HG03469 (cell line): ENCODE measurements at regions not wholly inside any gene's neighbourhood (a gene's known extent, or its start where the extent isn't known, plus 50 kb on each side); places are given as distances from the start of the nearest gene placed in this dataset.
"Not testable (repeated sequence)": the region's sequence is repeated elsewhere in the genome, so short reads cannot be mapped to it uniquely, and the experiment has no call there.

ENCODE experiments used
- ATAC-seq: cut with Tn5 transposase; IDR thresholded peaks from one replicate; pipeline ENCODE4 v1.9.1; 2021; ENCODE audit warnings: mild to moderate bottlenecking, moderate library complexity, moderate number of reproducible peaks; ENCODE audit not compliant: unreplicated experiment

DNA sequence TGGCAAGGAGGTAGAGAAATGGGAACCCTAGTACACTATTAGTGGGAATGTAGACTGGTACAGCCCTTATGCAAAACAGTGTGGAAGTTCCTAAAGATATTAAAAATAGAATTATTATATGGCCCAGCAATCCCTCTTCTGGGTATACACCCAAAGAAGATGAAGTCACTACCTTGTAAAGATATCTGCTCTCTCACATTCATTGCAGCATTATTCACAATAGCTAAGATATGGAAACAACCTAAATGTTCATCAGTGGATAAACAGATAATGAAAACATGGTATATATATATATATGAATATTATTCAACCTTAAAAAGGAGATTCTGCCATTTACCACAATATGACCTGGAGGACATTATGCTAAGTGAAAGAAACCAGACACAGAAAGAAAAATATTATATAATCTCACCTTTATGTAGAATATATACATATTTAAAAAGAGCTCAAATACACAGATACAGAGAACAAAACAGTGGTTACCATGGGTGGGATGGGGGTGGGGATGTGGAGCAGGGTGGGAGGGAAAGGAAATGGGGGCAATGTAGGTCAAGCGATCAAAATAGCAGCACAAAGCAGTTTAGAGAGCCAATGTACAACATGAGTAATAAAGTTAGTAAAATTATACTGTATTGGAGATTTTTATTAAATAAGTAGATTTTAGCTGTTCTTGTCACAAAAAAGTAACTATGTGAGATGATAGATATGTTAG lies 138.6 kb downstream of the SPRY1 start:
- no peak for ATAC-seq

DNA sequence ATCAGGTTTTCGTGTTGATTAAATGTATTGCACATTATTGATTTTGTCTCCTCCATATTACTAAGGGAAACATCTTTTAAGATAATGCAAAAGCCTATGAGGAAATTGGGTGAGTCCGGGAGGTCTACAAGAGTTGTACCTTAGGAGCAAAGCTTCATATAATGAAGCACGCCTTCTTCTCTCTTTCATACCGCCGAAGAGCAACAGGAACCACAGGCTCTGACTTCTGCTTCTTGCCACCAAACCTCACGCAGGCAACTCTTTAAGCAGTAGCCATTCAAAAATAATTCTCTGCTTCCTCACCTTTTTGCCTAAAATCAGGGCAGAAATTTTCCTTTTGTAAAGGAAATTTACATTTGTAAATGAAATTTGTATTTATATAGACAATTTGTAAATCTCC lies 139.6 kb downstream of the SPRY1 start:
- ATAC-seq, result no peak

DNA sequence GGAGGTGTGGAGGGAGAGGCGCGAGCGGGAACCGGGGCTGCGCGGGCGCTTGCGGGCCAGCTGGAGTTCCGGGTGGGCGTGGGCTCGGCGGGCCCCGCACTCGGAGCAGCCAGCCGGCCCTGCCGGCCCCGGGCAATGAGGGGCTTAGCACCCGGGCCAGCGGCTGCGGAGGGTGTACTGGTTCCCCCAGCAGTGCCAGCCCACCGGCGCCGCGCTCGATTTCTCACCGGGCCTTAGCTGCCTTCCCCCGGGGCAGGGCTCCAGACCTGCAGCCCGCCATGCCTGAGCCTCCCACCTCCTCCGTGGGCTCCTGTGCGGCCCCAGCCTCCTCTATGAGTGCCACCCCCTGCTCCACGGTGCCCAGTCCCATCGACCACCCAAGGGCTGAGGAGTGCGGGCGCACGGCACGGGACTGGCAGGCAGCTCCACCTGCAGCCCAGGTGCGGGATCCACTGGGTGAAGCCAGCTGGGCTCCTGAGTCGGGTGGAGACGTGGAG lies 141.4 kb downstream of the SPRY1 start:
- ATAC-seq, result not testable (repeated sequence)

DNA sequence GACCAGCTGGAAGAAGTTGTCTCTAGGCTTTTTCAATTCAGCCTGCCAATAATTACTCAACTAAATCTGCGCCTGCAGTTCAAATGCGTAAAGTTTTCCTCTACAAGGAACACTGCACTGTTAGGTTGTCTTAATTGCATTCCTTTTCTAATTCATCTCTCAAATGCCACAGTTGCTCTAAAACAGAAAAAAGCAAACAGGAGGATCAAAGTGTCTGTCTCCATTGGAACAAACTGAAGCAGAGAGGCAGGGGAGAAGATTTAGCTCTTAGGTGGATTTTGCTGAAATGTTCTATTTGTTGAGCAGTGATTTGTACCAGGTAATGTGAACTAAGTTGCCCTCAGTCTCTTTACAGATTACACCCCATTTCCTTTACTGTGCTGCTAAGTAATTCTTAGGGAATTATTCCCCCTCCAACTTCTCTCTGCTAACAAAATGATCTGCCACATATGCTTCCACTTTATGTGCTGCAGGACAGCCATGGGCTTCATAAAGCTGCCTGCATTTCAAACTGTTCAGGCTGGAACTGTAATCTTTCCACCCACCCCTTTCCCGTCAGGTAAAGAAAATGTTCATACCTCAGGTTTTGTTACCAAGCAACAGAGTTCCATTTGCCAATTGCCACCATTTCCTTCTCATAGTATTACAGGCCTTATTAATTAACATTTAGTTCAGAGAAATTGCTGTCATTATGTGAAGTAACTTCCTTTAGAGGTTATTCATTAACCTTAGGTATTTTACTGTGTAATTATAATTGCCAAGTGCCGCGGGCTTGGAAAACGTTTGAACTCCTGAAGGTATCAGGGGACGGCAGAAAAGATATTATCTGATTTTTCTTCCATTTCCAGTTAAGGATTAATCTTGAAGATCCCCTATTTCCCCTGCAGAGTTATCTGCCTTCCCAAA lies 149.3 kb downstream of the SPRY1 start:
- ATAC-seq, result no peak

DNA sequence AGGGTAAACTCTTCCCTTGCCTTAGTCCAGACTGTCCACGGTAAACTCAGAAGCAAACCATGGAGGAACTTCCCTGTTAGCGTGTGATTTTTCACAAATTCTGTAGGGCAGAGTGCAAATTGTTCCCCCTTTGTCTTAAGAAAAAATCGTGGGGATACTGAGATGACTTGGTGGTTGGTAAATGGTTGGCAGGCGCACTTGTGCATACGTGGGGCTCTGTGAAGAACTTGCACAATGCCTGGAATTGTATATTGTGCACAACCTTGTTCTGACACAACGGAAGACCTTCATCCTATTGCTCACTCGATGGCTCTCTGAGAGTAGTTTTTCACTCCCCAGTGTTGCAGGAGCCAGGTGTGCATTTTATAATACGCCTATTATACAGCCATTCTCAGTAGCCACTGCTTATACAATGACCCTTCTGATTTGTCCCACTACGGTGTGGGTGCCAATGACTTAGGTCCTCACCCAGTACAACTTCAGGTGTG lies 150.0 kb downstream of the SPRY1 start:
- ATAC-seq, result no peak

DNA sequence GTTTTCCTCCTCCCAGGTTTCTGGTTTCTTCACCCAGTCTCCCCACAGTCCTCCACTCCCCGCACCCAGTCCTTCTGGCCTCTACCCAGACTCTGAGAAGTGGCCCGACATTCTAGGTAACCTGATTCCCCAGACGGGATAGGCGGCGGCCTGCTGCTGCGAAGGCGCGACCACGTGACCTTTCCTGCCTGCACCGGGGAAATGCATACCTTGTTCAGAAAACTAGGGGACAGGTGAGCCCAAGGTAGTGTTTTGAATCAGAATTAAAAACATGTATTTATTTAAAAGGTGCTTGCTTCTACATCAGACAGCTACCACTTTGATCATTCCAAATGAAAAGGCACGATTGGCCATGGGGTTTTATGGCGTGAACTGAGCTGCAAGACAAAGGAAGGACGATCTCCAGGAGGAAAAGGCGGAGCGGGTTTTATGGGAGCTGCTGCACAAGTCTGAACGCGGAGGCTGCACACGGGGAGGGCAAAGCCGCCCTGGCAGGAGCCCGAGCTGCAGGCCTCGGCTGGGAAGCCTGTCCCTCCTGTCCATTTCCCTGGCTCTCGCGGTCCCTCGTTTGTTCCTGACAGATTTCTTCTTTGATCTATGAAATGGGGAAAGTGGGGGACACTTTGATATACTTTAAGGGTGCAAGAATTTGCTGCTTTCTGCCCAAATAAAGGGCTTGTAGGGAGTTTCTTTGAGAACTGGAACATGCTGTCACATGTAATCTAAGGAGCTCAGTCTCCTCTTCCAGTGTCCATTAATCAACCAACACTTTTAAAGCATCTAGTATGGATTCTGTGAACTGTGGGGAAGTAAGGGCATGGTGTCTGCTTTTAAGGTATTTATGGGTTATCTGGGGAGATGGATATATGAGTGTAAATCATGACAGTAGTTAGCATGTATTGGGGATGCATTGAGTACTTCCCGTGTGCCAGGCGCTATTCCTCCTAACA lies 150.9 kb downstream of the SPRY1 start:
- ATAC-seq, result no peak

DNA sequence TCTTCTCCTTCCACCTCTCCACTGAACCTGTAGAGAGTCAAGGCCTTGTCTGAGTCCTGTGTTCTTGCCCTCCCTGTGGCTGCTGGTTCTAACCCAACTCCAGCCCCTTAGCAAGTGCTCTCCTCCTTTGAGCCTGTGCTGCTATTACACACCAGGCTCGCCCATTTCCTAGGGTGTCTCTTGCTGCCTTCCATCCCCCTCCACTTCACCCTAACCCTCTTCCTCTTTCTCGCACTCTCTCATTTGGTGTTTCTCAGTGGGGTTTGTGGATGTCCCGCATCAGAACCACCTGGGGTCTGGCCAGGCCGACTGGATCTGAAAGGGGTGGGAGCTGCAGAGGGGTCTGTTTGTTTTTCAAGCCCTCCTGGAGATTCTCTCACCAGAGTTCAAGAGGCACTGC lies 156.7 kb downstream of the SPRY1 start:
- ATAC-seq, result no peak

DNA sequence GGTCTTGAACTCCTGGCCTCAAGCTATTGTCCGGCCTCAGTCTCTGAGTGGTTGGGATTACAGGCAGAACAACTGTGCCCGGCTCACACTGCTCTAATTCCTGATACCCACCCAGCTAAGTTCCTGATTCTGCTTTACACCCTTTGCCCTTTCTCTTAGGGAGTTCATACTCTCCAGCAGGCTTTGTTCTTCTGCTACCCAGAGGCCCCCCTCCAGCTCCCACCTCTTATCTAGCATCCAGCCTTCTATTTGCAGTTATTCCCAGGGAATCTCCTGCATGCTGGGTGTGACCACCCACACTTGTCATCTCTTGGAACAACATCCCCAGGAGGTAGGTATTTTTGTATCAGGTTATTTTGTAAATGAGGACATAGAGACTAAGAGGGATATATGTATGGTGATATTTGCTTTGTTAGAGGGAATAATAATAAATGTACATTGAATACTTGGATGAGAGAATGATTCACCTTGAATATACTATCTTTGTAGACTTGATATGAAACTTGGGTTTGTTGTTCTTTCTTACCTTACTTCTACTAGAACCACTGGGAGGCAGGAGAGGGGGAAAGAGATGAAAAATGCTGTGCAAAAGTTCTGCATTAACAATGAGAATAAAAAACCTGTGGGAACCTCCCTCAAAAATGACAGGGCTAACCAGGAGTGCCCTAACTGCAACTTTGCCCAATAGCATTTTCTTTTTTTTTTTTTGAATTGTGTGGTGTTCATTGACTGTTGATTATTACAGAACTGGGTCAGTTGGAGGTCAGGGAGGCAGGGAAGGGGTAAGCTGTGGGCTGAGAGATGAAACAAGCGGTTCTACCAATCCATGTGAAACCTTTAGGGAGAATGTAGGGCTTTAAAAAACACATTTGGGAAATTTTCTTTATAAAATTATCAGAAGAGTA lies 157.4 kb downstream of the SPRY1 start:
- no peak for ATAC-seq

DNA sequence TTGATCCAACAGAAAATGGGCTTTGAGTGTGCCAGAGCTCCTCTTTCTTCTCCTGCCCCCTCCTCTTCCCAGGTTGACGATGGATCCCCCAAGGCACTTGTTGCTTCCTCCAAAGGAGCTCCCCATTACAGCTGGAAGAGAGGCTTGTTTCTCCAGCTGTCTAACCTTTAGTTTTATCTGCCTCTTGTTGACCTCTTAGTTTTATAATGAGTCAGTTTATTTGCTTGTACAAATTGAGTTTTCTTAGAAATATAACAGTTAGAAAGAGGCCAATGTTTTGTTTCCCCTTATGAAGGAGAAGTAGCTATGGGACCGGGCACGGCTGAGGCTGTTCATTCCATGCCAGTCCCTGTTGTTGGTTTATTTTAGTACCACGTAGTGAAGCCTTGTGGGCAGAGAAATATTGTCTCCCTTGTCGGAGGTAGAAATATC lies 158.2 kb downstream of the SPRY1 start:
- no peak for ATAC-seq

DNA sequence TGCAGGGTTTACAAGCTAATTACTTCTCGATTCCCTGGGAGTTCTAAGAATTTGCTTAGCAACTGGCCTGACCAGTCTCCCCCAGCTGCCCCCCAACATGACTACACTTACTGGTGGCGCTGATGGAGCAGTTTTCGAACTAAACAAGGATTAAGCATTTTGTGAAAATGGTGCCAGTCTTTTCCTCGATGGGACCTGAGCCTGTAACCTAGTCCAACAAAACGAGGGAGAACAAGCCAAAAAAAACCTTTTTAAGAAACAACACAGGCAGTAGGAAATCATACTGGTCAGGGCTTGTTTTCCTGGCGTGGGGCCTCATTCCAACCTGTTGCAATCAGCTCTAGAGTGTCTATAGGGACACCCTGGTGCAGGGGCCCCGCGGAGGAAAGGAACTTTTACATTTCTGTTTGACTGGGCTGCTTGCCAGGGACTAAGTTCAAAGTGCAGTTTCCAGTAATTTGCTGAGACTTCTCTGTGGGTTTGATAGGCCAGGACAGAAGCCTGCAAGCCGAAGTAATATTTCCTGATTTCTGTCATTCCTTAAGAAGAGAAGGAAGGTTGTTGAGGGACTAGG lies 158.7 kb downstream of the SPRY1 start:
- ATAC-seq, result no peak

DNA sequence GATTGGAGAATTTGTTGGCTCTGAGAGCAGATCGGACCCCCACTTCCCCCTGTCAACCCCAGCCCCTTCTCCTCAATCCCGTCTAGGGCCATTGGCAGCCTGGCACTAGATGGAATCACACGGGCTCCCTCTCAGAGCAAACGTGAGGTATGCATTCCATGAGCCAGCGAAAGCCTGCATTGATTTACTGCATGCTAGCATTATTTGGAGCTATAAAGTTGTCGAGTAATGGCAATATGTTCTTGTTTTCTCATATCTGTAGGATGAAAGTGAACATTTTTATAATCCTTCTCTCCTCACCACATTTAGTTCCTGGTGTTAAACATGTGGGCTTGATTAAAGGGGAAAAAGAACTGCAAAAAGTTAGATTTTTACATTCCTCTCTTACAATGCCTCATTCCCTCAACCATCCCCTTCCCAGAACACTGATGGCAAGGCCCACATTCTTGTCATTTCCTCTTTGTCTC lies 159.2 kb downstream of the SPRY1 start:
- ATAC-seq, result no peak

DNA sequence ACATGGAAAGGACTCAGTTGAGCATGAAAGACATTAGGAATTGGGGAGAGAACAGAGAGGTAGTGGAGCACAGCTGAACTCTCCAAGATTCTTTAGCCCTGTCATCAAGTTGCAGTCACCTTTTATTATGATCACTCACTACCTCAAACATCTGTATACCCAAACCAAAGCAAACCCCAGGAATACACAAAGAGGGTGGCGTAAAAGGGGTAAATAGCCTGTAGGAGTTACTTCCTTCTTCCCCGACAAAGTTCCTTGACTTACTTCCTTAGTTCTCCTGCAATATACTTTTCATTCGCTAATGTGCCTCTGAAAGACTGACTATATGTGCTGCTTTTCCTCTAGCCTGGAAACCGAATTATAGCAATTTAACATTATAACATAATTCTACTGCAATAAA lies 159.9 kb downstream of the SPRY1 start:
- ATAC-seq, result no peak

DNA sequence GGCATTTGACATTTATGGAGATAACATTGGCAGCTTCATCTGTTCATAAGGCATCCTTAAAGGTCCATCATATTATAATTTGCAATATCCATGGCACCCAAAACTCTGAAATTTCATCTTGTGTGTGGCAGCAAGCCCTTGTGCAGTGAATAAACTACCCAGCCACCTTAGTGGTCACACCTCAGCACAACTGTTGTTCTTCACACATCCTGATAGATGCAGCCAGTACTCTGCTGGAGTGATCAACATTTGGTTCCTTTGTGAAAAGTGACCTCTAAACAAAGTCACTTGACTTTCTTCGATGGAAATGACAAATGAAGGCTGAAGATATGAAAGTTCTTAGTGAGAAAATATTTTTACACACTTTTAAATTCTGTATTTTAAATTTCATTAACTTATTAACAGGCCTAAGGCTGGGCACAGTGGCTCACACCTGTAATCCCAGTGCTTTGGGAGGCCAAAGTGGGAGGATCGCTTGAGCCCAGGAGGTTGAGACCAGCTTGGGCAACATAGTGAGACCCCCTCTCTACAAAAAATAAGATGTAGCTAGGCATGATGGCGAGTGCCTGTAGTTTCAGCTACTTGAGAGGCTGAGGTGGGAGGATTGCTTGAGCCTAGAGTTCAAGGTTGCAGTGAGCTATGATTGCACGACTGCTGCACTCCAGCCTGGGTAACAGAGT lies 161.4 kb downstream of the SPRY1 start:
- no peak for ATAC-seq

DNA sequence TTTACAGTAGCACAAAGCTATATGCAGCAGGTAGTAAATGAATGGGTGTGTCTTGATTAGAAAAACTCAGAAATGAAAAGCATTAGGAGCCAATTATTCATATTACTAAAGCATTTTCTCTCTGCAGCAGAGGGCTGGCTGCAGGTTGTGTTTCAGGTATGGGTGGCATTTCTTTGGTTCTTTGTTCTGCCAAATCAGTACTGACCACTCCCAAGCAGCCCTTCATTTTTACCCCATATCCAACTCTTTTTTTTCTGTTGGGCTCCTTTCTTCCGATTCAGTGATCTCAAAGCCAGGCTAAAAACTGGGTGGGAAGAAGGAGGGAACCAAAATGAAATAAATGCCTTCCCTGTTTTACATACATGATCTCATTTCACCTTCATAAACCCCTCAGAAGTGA lies 162.3 kb downstream of the SPRY1 start:
- ATAC-seq, result no peak

DNA sequence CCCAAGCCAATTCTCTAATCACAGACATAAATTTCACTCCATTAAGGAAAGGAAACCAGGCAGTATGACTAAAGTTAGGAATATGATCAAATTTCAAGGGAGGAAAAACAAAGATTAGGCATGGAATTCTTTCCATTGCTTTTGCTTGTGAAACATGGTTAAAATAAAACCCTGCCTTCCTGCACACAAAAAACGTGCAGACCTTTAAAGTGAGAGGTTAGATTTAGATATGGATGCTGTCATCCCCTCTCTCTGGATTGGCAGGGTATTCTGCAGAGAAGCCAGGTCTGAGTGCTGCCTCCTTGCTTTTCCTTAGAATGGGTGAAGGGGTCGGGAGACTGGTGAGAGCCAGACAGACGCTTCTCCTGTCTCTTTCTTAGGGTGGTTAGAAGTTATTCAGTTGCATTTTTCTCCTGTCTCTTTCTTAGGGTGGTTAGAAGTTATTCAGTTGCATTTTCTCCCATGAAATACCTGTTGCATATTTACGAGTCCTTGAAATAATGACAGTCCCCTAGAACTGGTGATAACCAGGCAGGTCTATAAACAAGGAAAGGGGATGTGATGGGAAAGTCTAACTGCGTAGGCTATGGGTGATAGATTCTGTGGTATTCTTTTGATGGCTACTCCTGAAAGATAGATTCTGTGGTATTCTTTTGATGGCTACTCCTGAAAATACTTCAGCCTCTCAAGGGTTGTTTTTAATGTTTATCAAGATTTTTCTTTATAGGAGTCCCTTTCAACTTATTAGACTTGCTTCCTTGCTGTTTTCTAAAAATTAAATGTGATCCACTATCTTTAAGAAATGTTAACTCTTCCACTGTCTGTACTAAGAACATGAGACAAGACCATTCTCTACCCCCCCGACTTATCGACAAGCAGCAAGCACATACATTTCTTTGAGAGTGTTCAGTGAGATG lies 163.6 kb downstream of the SPRY1 start:
- no peak for ATAC-seq

DNA sequence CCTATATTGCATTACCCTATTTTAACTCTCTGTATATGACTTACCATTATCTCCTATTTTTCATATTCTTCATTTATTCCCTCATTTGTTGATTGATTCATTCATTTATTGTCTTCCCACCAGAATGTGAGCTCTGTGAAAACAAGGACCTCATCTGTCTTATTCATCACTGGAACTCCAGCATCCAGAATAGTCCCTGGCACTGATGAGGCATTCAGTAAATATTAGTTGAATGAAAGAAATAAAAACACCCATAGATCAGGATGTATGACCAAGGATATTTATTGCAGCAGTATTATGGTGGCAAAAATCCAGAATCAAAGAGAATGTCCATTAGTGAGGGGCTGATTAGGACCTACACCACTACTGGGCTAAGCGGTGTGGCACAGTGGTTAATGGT lies 164.9 kb downstream of the SPRY1 start:
- no peak for ATAC-seq

DNA sequence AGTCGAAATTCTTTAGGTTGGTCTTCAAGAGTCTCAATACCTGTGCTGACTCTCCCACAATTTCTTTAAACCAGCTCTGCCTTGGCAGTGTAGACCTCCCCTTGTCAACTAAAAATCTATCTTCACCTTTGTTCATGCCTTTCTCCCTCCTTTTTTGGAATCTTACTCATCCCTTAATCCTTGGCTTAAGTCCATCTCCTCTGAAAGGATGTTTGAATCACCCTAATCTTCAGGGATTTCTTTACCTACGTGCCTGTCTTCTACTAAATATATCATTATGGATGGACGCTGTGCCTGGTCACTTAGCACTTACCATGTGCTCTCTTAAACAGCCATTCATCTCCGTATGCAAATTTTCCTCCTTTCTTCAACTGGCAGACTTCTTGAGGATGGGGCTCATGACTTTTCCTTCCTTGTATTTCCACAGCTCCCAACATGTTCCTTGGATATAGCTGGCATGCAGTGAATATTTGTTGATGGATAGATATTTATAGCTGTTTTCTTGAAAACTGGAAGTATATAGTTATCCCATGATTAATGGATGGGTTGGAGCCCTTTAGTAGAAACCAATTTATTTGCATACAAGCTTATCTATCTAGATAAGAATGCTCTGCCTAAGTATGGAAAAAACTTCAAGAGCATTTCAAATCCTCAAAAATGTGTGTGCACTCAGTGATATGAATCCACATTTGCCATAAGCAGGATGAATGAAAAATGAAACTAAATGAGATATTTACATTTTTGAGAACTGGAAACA lies 166.6 kb downstream of the SPRY1 start:
- no peak for ATAC-seq
